Gastrocnemius medialis (tissue), 4 donors: ENCODE measurements at regions not wholly inside any gene's neighbourhood (a gene's known extent, or its start where the extent isn't known, plus 50 kb on each side); places are given as distances from the start of the nearest gene placed in this dataset.

Experiments
- ATAC-seq, 2 donors: fragments of 150-250 bp; one replicate each; pipeline ENCODE4 v1.9.1; 2016
- DNase-seq, 2 donors: peaks; one replicate each; pipeline ENCODE4 v3.0.0-alpha.2; 2019
- H3K27ac ChIP-seq, 4 donors: fragments of 200-600 bp; sonication (generic); 1 replicate in 1 of 4; 2 replicates in 3 of 4; pipeline ENCODE4 v1.5.1; 2016 to 2018; ENCODE audit warnings: mild to moderate bottlenecking in 2 of 4, moderate library complexity in 1 of 4
- H3K27me3 ChIP-seq, 3 donors: fragments of 200-600 bp; sonication (generic) in 2 of 3; 1 replicate in 1 of 3; 2 replicates in 2 of 3; pipeline versions ENCODE4 v1.5.1 to v1.6.0; 2016 to 2019; ENCODE audit warnings: mild to moderate bottlenecking in 1 of 3, moderate library complexity in 1 of 3
- H3K36me3 ChIP-seq, 2 donors: fragments of 200-600 bp; sonication (generic) in 1 of 2; one replicate each; pipeline ENCODE4 v1.5.1; 2017 to 2018
- H3K4me1 ChIP-seq, 2 donors: fragments of 200-600 bp; sonication (generic) in 1 of 2; one replicate each; pipeline ENCODE4 v1.5.1; 2016 to 2017; ENCODE audit warnings: mild to moderate bottlenecking in 2 of 2
- H3K4me3 ChIP-seq, 4 donors: fragments of 200-600 bp; sonication (generic) in 3 of 4; 1 replicate in 1 of 4; 2 replicates in 3 of 4; pipeline ENCODE4 v1.5.1; 2016 to 2019; ENCODE audit warnings: mild to moderate bottlenecking in 2 of 4
- H3K9me3 ChIP-seq, 3 donors: fragments of 200-600 bp; sonication (generic) in 2 of 3; 1 replicate in 1 of 3; 2 replicates in 2 of 3; pipeline ENCODE4 v1.5.1; 2016 to 2019
- CTCF ChIP-seq, 5 experiments: fragments of 450-650 bp in 3 of 5; fragments of 200-600 bp in 2 of 5; sonication (generic) in 2 of 5; IDR thresholded peaks in 4 of 5; conservative IDR thresholded peaks in 1 of 5; 1 replicate in 4 of 5; 2 replicates in 1 of 5; pipeline ENCODE4 v1.5.1; 2016 to 2019; ENCODE audit warnings: antibody characterized with exemption in 5 of 5, mild to moderate bottlenecking in 3 of 5, moderate library complexity in 3 of 5
- POLR2A ChIP-seq, 2 donors: fragments of 450-650 bp; IDR thresholded peaks; one replicate each; pipeline ENCODE4 v1.6.1; 2017; ENCODE audit warnings: antibody characterized with exemption in 2 of 2, mild to moderate bottlenecking in 2 of 2, moderate library complexity in 2 of 2
- in situ Hi-C, 4 donors: fragments of 200-750 bp; cut with MboI; loops; one replicate each; pipeline versions ENCODE4 v1.15.0 to v1.8.0; 2017; ENCODE audit warnings: low sequenced_read_pairs in 4 of 4
- intact Hi-C: fragments of 100-400 bp; cut with DNase I; formaldehyde crosslinking; loops from one replicate; pipeline ENCODE4 v1.15.1; 2023; ENCODE audit warnings: low total_unique reads

GRCh38 chr4:130545171-130545570, 1449.2 kb downstream of the C4orf33 start:
- no peaks in the 10 kb centered on the region for H3K36me3 ChIP-seq
- DNase-seq (no peak), ATAC-seq (no peak)
- H3K27ac ChIP-seq: no peak overlapping the region
- intact Hi-C loops (no loop called here), in situ Hi-C loops (no loop called here)
- H3K4me3 ChIP-seq: no peak overlapping the region
- no peaks in the 10 kb centered on the region for H3K9me3 ChIP-seq
- H3K27me3 ChIP-seq: no peaks in the 10 kb centered on the region
- no peak for TF ChIP-seq POLR2A (IDR thresholded peaks at IDR 0.05)
- no peak for TF ChIP-seq CTCF (IDR thresholded peaks at IDR 0.05 in 4 of 5, conservative IDR thresholded peaks at IDR 0.05 in 1 of 5)
- H3K4me1 ChIP-seq: no peaks in the 10 kb centered on the region

- in situ Hi-C loops: no loop called here
- DNase-seq: no peak
These were observed 1449.6 kb downstream of the C4orf33 start for GRCh38 chr4:130545596-130545995.

GRCh38 chr4:130559268-130559667, 1463.3 kb downstream of the C4orf33 start:
- intact Hi-C loops (no loop called here), in situ Hi-C loops (loop anchor here in 1 of 4 donors (25.0 kb wide), 1 partner anchor 97 kb away; no protein-coding TSS in a partner anchor)
- no peak for TF ChIP-seq CTCF (IDR thresholded peaks at IDR 0.05 in 4 of 5, conservative IDR thresholded peaks at IDR 0.05 in 1 of 5)
- no peak for TF ChIP-seq POLR2A (IDR thresholded peaks at IDR 0.05)
- no peak for ATAC-seq
- no peak overlapping the region for H3K4me3 ChIP-seq
- DNase-seq: no peak
- no peaks in the 10 kb centered on the region for H3K36me3 ChIP-seq
- H3K27me3 ChIP-seq: no peaks in the 10 kb centered on the region
- H3K9me3 ChIP-seq: no peaks in the 10 kb centered on the region
- H3K4me1 ChIP-seq: no peaks in the 10 kb centered on the region
- no peak overlapping the region for H3K27ac ChIP-seq

More at GRCh38 chr4:130545596-130545995, 1449.6 kb downstream of the C4orf33 start:
- H3K27ac ChIP-seq: no peak overlapping the region
- no peak for TF ChIP-seq CTCF (IDR thresholded peaks at IDR 0.05 in 4 of 5, conservative IDR thresholded peaks at IDR 0.05 in 1 of 5)
- TF ChIP-seq POLR2A (IDR thresholded peaks at IDR 0.05): no peak
- intact Hi-C loops: no loop called here
- H3K36me3 ChIP-seq: no peaks in the 10 kb centered on the region
- no peaks in the 10 kb centered on the region for H3K27me3 ChIP-seq
- H3K4me1 ChIP-seq: no peaks in the 10 kb centered on the region
- no peaks in the 10 kb centered on the region for H3K9me3 ChIP-seq
- H3K4me3 ChIP-seq: no peak overlapping the region
- no peak for ATAC-seq

GRCh38 chr4:130563185-130563888, 1467.4 kb downstream of the C4orf33 start:
- no peaks in the 10 kb centered on the region for H3K4me1 ChIP-seq
- peak overlapping the region in 2 of 4 donors; percentile 10 to 23 for H3K4me3 ChIP-seq
- H3K27ac ChIP-seq: no peak overlapping the region
- DNase-seq (no peak), ATAC-seq (no peak)
- in situ Hi-C loops (loop anchor here in 1 of 4 donors (25.0 kb wide), 1 partner anchor 101 kb away; no protein-coding TSS in a partner anchor), intact Hi-C loops (no loop called here)
- TF ChIP-seq CTCF (IDR thresholded peaks at IDR 0.05 in 4 of 5, conservative IDR thresholded peaks at IDR 0.05 in 1 of 5) (no peak), POLR2A (IDR thresholded peaks at IDR 0.05) (no peak)
- H3K36me3 ChIP-seq: no peaks in the 10 kb centered on the region
- no peaks in the 10 kb centered on the region for H3K27me3 ChIP-seq
- no peaks in the 10 kb centered on the region for H3K9me3 ChIP-seq
